Peyer's patch (tissue), 4 donors: ENCODE measurements at regions not wholly inside any gene's neighbourhood (a gene's known extent, or its start where the extent isn't known, plus 50 kb on each side); places are given as distances from the start of the nearest gene placed in this dataset.
"Not testable (repeated sequence)": the region's sequence is repeated elsewhere in the genome, so short reads cannot be mapped to it uniquely, and the experiment has no call there.

ENCODE experiments used
- DNase-seq, 3 donors: peaks; one replicate each; pipeline ENCODE4 v3.0.0-alpha.2; 2017 to 2019
- H3K27ac ChIP-seq, 4 donors: fragments of 200-600 bp; sonication (generic); one replicate each; pipeline ENCODE4 v1.5.1; 2016 to 2019
- H3K27me3 ChIP-seq, 2 donors: fragments of 200-600 bp; sonication (generic); one replicate each; pipeline ENCODE4 v1.5.1; 2019
- H3K36me3 ChIP-seq, 3 donors: fragments of 200-600 bp; sonication (generic); one replicate each; pipeline ENCODE4 v1.5.1; 2016 to 2019
- H3K4me1 ChIP-seq, 4 donors: fragments of 200-600 bp; sonication (generic); one replicate each; pipeline ENCODE4 v1.5.1; 2016 to 2019
- H3K4me3 ChIP-seq, 4 donors: fragments of 200-600 bp; sonication (generic); 1 replicate in 3 of 4; 2 replicates in 1 of 4; pipeline ENCODE4 v1.5.1; 2016 to 2019; ENCODE audit warnings: mild to moderate bottlenecking in 1 of 4
- H3K9me3 ChIP-seq, 4 donors: fragments of 200-600 bp; sonication (generic); one replicate each; pipeline ENCODE4 v1.5.1; 2016 to 2019; ENCODE audit warnings: mild to moderate bottlenecking in 1 of 4
- CTCF ChIP-seq, 6 experiments: fragments of 450-650 bp in 4 of 6; fragments of 200-600 bp in 2 of 6; sonication (generic) in 1 of 6; IDR thresholded peaks; one replicate each; pipeline ENCODE4 v1.5.1; 2017 to 2019; ENCODE audit warnings: antibody characterized with exemption in 6 of 6, mild to moderate bottlenecking in 3 of 6, moderate library complexity in 1 of 6
- POLR2A ChIP-seq, 2 donors: fragments of 450-650 bp; IDR thresholded peaks; one replicate each; pipeline ENCODE4 v1.5.1; 2017; ENCODE audit warnings: antibody characterized with exemption in 2 of 2, mild to moderate bottlenecking in 2 of 2, moderate library complexity in 2 of 2

- H3K9me3 ChIP-seq: no peaks in the 10 kb centered on the region
- H3K36me3 ChIP-seq: no peaks in the 10 kb centered on the region
- H3K27me3 ChIP-seq: no peaks in the 10 kb centered on the region
- TF ChIP-seq CTCF (IDR thresholded peaks at IDR 0.05): no peak
- no peak for TF ChIP-seq POLR2A (IDR thresholded peaks at IDR 0.05)
- no peak overlapping the region for H3K27ac ChIP-seq
- DNase-seq: no peak
- H3K4me1 ChIP-seq: no peaks in the 10 kb centered on the region
- H3K4me3 ChIP-seq: no peak overlapping the region
These were observed 118.6 kb downstream of the BASP1 start for GRCh38 chr5:17336054-17336453.

DNA sequence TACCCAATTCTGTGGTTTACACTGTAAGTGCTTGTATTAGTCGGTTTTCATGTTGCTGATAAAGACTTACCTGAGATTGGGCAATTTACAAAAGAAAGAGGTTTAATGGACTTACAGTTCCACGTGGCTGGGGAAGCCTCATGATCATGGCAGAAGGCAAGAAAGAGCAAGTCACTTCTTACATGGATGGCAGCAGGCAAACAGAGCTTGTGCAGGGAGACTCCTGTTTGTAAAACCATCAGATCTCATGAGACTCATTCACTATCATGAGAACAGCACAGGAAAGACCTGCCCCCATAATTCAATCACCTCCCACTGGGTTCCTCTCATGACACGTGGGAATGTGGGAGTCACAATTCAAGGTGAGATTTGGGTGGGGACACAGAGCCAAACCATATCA, 119.3 kb downstream of the BASP1 start:
- H3K27ac ChIP-seq, H3K36me3 ChIP-seq, DNase-seq, H3K27me3 ChIP-seq, H3K9me3 ChIP-seq, H3K4me1 ChIP-seq, H3K4me3 ChIP-seq: not testable (repeated sequence)

DNA sequence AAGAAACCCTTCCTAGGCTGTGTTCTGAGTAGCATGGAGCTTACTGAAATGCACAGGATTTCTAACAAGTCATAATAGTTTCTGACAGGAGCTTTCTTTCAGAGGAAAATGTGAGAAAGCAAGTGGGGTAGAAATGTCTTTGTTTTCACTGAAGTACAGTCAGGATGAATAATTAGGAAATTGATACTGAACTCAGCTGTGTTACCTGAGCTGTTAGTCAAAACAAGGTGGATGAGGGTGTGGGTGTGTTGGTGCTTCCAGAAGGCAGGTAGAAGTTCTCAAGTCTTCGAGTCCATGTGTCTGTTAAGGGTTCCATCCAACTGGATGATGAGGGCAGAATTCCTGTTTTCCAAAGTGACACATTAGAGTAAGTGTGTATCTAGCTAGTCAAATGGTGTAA, 122.4 kb downstream of the BASP1 start:
- TF ChIP-seq CTCF (IDR thresholded peaks at IDR 0.05): no peak
- TF ChIP-seq POLR2A (IDR thresholded peaks at IDR 0.05): no peak
- Histone ChIP-seq H3K27ac (no peak overlapping the region), H3K27me3 (no peaks in the 10 kb centered on the region), H3K36me3 (no peaks in the 10 kb centered on the region), H3K4me3 (no peak overlapping the region), H3K9me3 (no peaks in the 10 kb centered on the region), H3K4me1 (no peaks in the 10 kb centered on the region)
- no peak for DNase-seq

DNA sequence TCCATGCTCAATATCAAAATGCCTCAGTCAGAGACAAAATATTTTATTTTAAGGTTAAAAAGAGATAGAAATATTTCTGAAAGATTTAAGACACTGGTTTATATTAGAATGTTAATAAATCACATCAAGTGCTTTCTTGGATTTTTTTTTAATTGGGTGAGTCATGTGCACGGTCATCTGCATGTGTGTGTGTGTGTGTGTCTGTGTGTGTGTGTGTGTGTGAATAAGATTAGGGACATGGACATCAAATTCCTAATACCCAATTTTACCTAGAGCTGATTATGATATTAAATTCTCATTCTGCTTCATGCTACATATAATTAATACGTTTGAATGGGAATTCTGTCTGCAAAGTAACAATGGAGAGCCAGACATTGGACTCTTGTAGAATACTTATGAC, 122.9 kb downstream of the BASP1 start:
- TF ChIP-seq CTCF (IDR thresholded peaks at IDR 0.05) (no peak), POLR2A (IDR thresholded peaks at IDR 0.05) (no peak)
- no peaks in the 10 kb centered on the region for H3K27me3 ChIP-seq
- no peak overlapping the region for H3K4me3 ChIP-seq
- no peaks in the 10 kb centered on the region for H3K4me1 ChIP-seq
- H3K9me3 ChIP-seq: no peaks in the 10 kb centered on the region
- H3K36me3 ChIP-seq: no peaks in the 10 kb centered on the region
- H3K27ac ChIP-seq: no peak overlapping the region
- no peak for DNase-seq

- no peaks in the 10 kb centered on the region for H3K27me3 ChIP-seq
- no peak for DNase-seq
- no peak for TF ChIP-seq POLR2A (IDR thresholded peaks at IDR 0.05)
- no peak for TF ChIP-seq CTCF (IDR thresholded peaks at IDR 0.05)
- H3K4me1 ChIP-seq: no peaks in the 10 kb centered on the region
- no peaks in the 10 kb centered on the region for H3K9me3 ChIP-seq
- no peak overlapping the region for H3K4me3 ChIP-seq
- no peaks in the 10 kb centered on the region for H3K36me3 ChIP-seq
- H3K27ac ChIP-seq: no peak overlapping the region
These were observed 123.4 kb downstream of the BASP1 start for GRCh38 chr5:17340819-17341218.

DNA sequence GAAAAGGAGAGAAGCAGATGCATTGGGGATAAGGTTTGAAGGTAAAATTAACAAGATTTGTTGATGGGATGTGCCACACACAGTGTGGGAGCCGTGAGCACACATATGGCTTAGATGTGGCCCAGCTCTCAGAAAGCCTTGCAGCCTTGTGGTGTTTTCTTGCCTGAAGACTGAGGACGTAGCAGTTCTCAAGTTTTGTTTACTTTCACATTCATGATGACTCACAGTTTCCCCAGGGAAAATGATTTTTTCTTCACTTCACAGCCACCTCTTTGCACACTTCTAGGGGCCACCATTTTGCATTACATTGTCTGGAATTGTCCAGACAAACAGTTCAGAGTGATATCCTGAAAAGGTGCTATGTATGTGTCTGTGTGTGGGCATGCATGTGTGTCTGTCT, 126.2 kb downstream of the BASP1 start:
- Histone ChIP-seq H3K9me3 (no peaks in the 10 kb centered on the region), H3K4me3 (no peak overlapping the region), H3K27me3 (no peaks in the 10 kb centered on the region), H3K36me3 (no peaks in the 10 kb centered on the region), H3K27ac (no peak overlapping the region), H3K4me1 (no peaks in the 10 kb centered on the region)
- no peak for DNase-seq
- TF ChIP-seq POLR2A (IDR thresholded peaks at IDR 0.05) (no peak), CTCF (IDR thresholded peaks at IDR 0.05) (no peak)
